Trophoblast cell (in vitro differentiated cells and primary cell): ENCODE measurements at regions not wholly inside any gene's neighbourhood (a gene's known extent, or its start where the extent isn't known, plus 50 kb on each side); places are given as distances from the start of the nearest gene placed in this dataset.
"Not testable (repeated sequence)": the region's sequence is repeated elsewhere in the genome, so short reads cannot be mapped to it uniquely, and the experiment has no call there.

ENCODE experiments used
- DNase-seq, 2 donors: peaks; one replicate each; pipeline ENCODE4 v3.0.0-alpha.2; 2016
- H2AFZ ChIP-seq: 2 replicates; pipeline ENCODE4 v1.6.1; 2013; ENCODE audit warnings: low read length, moderate library complexity, mild to moderate bottlenecking; ENCODE audit not compliant: insufficient read depth, poor library complexity
- H2AK5ac ChIP-seq: 2 replicates; pipeline ENCODE4 v1.6.1; 2013; ENCODE audit warnings: mild to moderate bottlenecking, low read length
- H2BK120ac ChIP-seq: 2 replicates; pipeline ENCODE4 v1.6.1; 2013; ENCODE audit warnings: low read length, mild to moderate bottlenecking, moderate library complexity; ENCODE audit not compliant: insufficient read depth, poor library complexity
- H2BK12ac ChIP-seq: 2 replicates; pipeline ENCODE4 v1.6.1; 2013; ENCODE audit warnings: mild to moderate bottlenecking, low read length, moderate library complexity
- H2BK5ac ChIP-seq: 2 replicates; pipeline ENCODE4 v1.6.1; 2013; ENCODE audit warnings: low read length, low read depth, moderate library complexity, mild to moderate bottlenecking; ENCODE audit not compliant: poor library complexity
- H3K14ac ChIP-seq: 2 replicates; pipeline ENCODE4 v1.6.1; 2013; ENCODE audit warnings: mild to moderate bottlenecking, low read length
- H3K18ac ChIP-seq: 2 replicates; pipeline ENCODE4 v1.6.1; 2013; ENCODE audit warnings: mild to moderate bottlenecking, low read length
- H3K23ac ChIP-seq: 2 replicates; pipeline ENCODE4 v1.6.1; 2013; ENCODE audit warnings: low read length
- H3K27ac ChIP-seq: 2 replicates; pipeline ENCODE4 v1.5.1; 2013; ENCODE audit warnings: low read depth, mild to moderate bottlenecking, inconsistent platforms, low read length, moderate library complexity
- H3K27me3 ChIP-seq: 2 replicates; pipeline ENCODE4 v1.6.1; 2013; ENCODE audit warnings: inconsistent platforms, mild to moderate bottlenecking, low read length, moderate library complexity; ENCODE audit not compliant: insufficient read depth
- H3K36me3 ChIP-seq, 2 experiments: 1 replicate in 1 of 2; 2 replicates in 1 of 2; pipeline ENCODE4 v1.6.1; 2013; ENCODE audit warnings: low read length in 2 of 2, mild to moderate bottlenecking in 2 of 2, moderate library complexity in 1 of 2; ENCODE audit not compliant: insufficient read depth in 2 of 2, control insufficient read depth in 1 of 2
- H3K4ac ChIP-seq: 2 replicates; pipeline ENCODE4 v1.6.1; 2013; ENCODE audit warnings: low read depth, mild to moderate bottlenecking, low read length, moderate library complexity
- H3K4me1 ChIP-seq, 2 experiments: 1 replicate in 1 of 2; 2 replicates in 1 of 2; pipeline ENCODE4 v1.6.1; 2013; ENCODE audit warnings: low read length in 2 of 2, mild to moderate bottlenecking in 2 of 2, moderate library complexity in 1 of 2; ENCODE audit not compliant: insufficient read depth in 2 of 2, control insufficient read depth in 1 of 2
- H3K4me2 ChIP-seq: 2 replicates; pipeline ENCODE4 v1.6.1; 2013; ENCODE audit warnings: inconsistent platforms, mild to moderate bottlenecking, low read length, moderate library complexity
- H3K4me3 ChIP-seq: 2 replicates; pipeline ENCODE4 v1.5.1; 2013; ENCODE audit warnings: mild to moderate bottlenecking, low read depth, low read length, inconsistent platforms
- H3K79me1 ChIP-seq: one replicate; pipeline ENCODE4 v1.6.1; 2013; ENCODE audit warnings: low read length
- H3K79me2 ChIP-seq: 2 replicates; pipeline ENCODE4 v1.6.1; 2013; ENCODE audit warnings: low read length, mild to moderate bottlenecking; ENCODE audit not compliant: control insufficient read depth, insufficient read depth, poor library complexity
- H3K9ac ChIP-seq: 2 replicates; pipeline ENCODE4 v1.6.1; 2013; ENCODE audit warnings: mild to moderate bottlenecking, low read length
- H3K9me3 ChIP-seq: 2 replicates; pipeline ENCODE4 v1.6.1; 2013; ENCODE audit warnings: low read depth, mild to moderate bottlenecking, control low read depth, inconsistent platforms, low read length; ENCODE audit not compliant: insufficient read depth
- H4K12ac ChIP-seq: 2 replicates; pipeline ENCODE4 v1.6.1; 2013; ENCODE audit warnings: low read depth, mild to moderate bottlenecking, low read length, moderate library complexity
- H4K8ac ChIP-seq: 2 replicates; pipeline ENCODE4 v1.6.1; 2013; ENCODE audit warnings: low read depth, mild to moderate bottlenecking, low read length, moderate library complexity
- H4K91ac ChIP-seq: one replicate; pipeline ENCODE4 v1.6.1; 2013; ENCODE audit warnings: low read depth, mild to moderate bottlenecking, low read length, moderate library complexity
- WGBS: extraction: QIAGEN DNeasy Blood & Tissue Kit; methylation state at CpG from one replicate; pipeline ENCODE4 v1.1.7; 2013; ENCODE audit warnings: missing lambda C conversion rate; ENCODE audit not compliant: insufficient read length, insufficient coverage; ENCODE audit errors: extremely low coverage; 5-methylcytosine and 5-hydroxymethylcytosine counted together

GRCh38 chr4:128649161-128649560 is 160.3 kb upstream of the JADE1 start:
- peaks cover 6% of the 10 kb centered on the region for H3K79me1 ChIP-seq
- H4K91ac ChIP-seq: peak overlapping the region; percentile 66
- H3K23ac ChIP-seq: no peak overlapping the region
- H3K4me2 ChIP-seq: no peak overlapping the region
- peak overlapping the region; percentile 36 for H4K8ac ChIP-seq
- H3K4ac ChIP-seq: no peak overlapping the region
- peak overlapping the region; percentile 22 for H2BK5ac ChIP-seq
- peaks cover 0 to 8% of the 10 kb centered on the region in 2 experiments for H3K4me1 ChIP-seq
- DNase-seq: no peak
- H3K9me3 ChIP-seq: no peaks in the 10 kb centered on the region
- H2BK12ac ChIP-seq: peak overlapping the region; percentile 15
- H2AK5ac ChIP-seq: no peak overlapping the region
- H3K18ac ChIP-seq: no peak overlapping the region
- H3K27ac ChIP-seq: peak overlapping the region; percentile 12
- H3K9ac ChIP-seq: no peak overlapping the region
- H3K36me3 ChIP-seq: no peaks in the 10 kb centered on the region
- no CpG with 5 or more reads among the region's 1 CpG for WGBS
- no peak overlapping the region for H4K12ac ChIP-seq
- no peaks in the 10 kb centered on the region for H3K79me2 ChIP-seq
- H3K27me3 ChIP-seq: no peaks in the 10 kb centered on the region
- no peak overlapping the region for H3K4me3 ChIP-seq
- H2BK120ac ChIP-seq: peak overlapping the region; percentile 64
- peak overlapping the region; percentile 55 for H3K14ac ChIP-seq
- H2AFZ ChIP-seq: no peak overlapping the region

- Histone ChIP-seq H2AK5ac (no peak overlapping the region), H3K18ac (no peak overlapping the region), H2AFZ (no peak overlapping the region), H2BK12ac (no peak overlapping the region), H4K91ac (no peak overlapping the region), H3K14ac (no peak overlapping the region), H3K4me2 (no peak overlapping the region), H3K79me2 (no peaks in the 10 kb centered on the region), H3K27me3 (no peaks in the 10 kb centered on the region), H3K4me1 (peaks cover 0 to 8% of the 10 kb centered on the region in 2 experiments), H3K23ac (no peak overlapping the region), H3K4ac (no peak overlapping the region), H2BK120ac (no peak overlapping the region), H3K9me3 (no peaks in the 10 kb centered on the region), H3K9ac (no peak overlapping the region), H2BK5ac (no peak overlapping the region), H4K12ac (no peak overlapping the region), H4K8ac (no peak overlapping the region), H3K36me3 (no peaks in the 10 kb centered on the region), H3K27ac (no peak overlapping the region), H3K4me3 (no peak overlapping the region), H3K79me1 (peaks cover 6% of the 10 kb centered on the region)
- no CpG with 5 or more reads among the region's 1 CpG for WGBS
- no peak for DNase-seq
These were observed 161.5 kb upstream of the JADE1 start for GRCh38 chr4:128648021-128648420.

GRCh38 chr4:128646893-128647292 is 162.6 kb upstream of the JADE1 start:
- not testable (repeated sequence) for H2BK12ac ChIP-seq, H3K23ac ChIP-seq, H3K27me3 ChIP-seq, H3K4ac ChIP-seq, H3K27ac ChIP-seq, H3K4me2 ChIP-seq, H3K14ac ChIP-seq, H3K4me1 ChIP-seq, H4K91ac ChIP-seq, H4K12ac ChIP-seq, H3K9ac ChIP-seq, H4K8ac ChIP-seq, H3K4me3 ChIP-seq, H3K18ac ChIP-seq, H3K36me3 ChIP-seq, H2BK5ac ChIP-seq, H3K79me2 ChIP-seq, H2BK120ac ChIP-seq, H2AFZ ChIP-seq, H3K79me1 ChIP-seq, H2AK5ac ChIP-seq, H3K9me3 ChIP-seq
- WGBS: no CpG with 5 or more reads among the region's 1 CpG
- DNase-seq: peak in 1 of 2 donors; percentile 41

GRCh38 chr4:128644693-128645654 is 164.5 kb upstream of the JADE1 start:
- H3K4me1 ChIP-seq, H3K4ac ChIP-seq, H4K12ac ChIP-seq, H3K9ac ChIP-seq, H3K79me2 ChIP-seq, H3K27ac ChIP-seq, H3K18ac ChIP-seq, H3K4me2 ChIP-seq, H2AK5ac ChIP-seq, H4K8ac ChIP-seq, H3K36me3 ChIP-seq, H3K9me3 ChIP-seq, H2AFZ ChIP-seq, H2BK5ac ChIP-seq, H2BK120ac ChIP-seq, H2BK12ac ChIP-seq, H3K14ac ChIP-seq, DNase-seq, H3K27me3 ChIP-seq, H3K4me3 ChIP-seq, H3K79me1 ChIP-seq, H3K23ac ChIP-seq: not testable (repeated sequence)
- peak overlapping the region; percentile 33 for H4K91ac ChIP-seq
- WGBS: no CpG with 5 or more reads among the region's 18 CpGs
